Endometrial microvascular endothelial cells (primary cell): ENCODE measurements at regions not wholly inside any gene's neighbourhood (a gene's known extent, or its start where the extent isn't known, plus 50 kb on each side); places are given as distances from the start of the nearest gene placed in this dataset.
"Not testable (repeated sequence)": the region's sequence is repeated elsewhere in the genome, so short reads cannot be mapped to it uniquely, and the experiment has no call there.

Source experiments
- in situ Hi-C: cut with HindIII; loops from 2 replicates; pipeline ENCODE4 v1.10.0; 2017; ENCODE audit warnings: low sequenced_read_pairs, low pct_unique_long_range_greater_than_20kb; ENCODE audit errors: inconsistent ontology term

DNA sequence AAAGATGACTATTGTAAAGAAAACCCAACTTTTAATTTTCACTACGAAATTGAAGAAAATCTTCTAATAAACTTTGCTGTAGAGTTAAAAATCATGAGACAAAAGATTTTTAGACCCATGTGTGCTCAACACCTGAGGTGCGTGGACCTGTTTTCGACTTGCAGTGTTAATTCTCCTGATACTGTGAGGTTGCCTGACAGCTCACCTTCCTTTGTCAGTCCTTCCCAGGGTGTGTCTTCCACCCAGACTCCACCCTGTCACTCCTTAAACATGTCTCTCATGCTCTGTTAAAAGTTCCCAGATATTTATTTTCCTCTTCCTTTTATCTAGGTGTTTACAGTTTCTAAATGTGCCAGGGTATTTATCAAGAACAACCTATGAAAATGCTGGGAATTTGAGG, 151.3 kb upstream of the NT5E start:
- in situ Hi-C loops: no loop called here

DNA sequence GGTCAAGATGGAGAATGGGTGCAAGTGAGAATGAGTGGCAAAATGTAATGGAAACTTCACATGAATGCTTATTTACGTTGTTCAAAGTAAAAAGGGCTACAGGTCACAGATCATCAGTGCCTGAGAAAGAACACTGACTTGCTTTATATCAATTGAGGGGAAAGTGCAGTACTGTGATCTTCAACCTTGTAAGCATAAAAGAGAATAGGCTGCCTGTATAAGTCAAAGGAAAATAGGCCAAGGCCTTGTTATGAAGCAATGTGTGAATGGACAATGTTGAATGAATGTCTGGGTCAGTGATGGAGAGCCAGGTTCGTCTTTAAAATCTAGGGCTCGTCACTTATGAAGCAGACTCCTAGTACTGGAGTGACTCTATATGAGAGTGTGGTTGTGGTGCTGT, 158.6 kb upstream of the NT5E start:
- in situ Hi-C loops: no loop called here

DNA sequence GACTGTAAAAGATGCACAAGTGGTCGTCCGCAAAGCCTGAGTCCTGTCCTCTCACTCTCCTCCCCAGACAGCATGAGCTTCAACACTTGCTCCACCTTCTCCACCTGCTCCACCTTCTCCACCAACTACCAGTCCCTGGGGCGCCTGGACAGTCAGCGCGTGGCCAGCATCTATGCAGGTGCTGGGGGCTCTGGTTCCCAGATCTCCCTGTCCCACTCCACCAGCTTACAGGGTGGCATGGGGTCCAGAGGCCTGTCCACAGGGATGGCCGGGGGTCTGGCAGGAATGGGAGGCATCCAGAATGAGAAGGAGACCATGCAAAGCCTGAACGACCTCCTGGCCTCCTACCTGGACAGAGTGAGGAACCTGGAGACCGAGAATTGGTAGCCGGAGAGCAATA, 162.2 kb upstream of the NT5E start:
- in situ Hi-C loops: no loop called here

- in situ Hi-C loops: no loop called here
Measured at GRCh38 chr6:85287158-85287557, 162.7 kb upstream of the NT5E start.

- in situ Hi-C loops: not testable (repeated sequence)
Measured at GRCh38 chr6:85286507-85286906, 163.4 kb upstream of the NT5E start.

GRCh38 chr6:85285934-85286333, 163.9 kb upstream of the NT5E start:
- in situ Hi-C loops: no loop called here

DNA sequence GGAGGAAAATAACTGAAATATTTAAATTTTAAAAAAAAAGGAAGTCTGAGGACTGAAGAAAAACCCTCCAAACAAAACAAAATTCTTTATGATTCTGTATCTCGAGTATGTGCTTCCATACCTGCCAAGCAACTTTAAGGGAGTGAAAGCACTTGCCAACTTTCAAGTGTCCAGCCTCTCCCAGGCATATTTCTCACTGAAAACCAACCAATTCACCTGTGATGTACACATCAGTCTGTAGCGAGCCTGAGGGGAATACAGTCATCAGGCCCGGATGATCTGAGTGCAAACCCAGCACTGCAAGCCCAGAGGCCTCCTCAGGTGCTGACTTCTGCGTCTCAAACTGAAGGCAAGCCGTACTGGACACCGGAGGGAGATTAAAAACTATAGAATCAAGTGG, 164.8 kb upstream of the NT5E start:
- in situ Hi-C loops: no loop called here

- in situ Hi-C loops: no loop called here
Measured at GRCh38 chr6:85283436-85283835, 166.4 kb upstream of the NT5E start.

GRCh38 chr6:85278466-85279035, 171.3 kb upstream of the NT5E start:
- in situ Hi-C loops: no loop called here

DNA sequence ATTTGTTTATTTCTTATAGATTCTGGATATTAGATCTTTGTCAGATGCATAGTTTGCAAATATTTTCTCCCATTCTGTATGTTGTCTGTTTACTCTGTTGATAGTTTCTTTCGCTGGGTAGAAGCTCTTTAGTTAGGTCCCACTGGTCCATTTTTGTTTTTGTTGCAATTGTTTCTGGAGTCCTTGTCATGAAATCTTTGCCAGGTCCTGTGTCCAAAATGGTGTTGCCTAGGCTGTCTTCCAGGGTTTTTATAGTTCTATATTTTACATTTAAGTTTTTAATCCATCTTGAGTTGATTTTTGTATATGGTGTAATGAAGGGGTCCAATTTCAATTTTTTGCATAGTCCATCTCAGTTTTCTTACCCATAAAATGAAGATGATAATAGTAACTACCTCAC, 173.9 kb upstream of the NT5E start:
- in situ Hi-C loops: not testable (repeated sequence)

GRCh38 chr6:85275338-85275985, 174.4 kb upstream of the NT5E start:
- in situ Hi-C loops: no loop called here

DNA sequence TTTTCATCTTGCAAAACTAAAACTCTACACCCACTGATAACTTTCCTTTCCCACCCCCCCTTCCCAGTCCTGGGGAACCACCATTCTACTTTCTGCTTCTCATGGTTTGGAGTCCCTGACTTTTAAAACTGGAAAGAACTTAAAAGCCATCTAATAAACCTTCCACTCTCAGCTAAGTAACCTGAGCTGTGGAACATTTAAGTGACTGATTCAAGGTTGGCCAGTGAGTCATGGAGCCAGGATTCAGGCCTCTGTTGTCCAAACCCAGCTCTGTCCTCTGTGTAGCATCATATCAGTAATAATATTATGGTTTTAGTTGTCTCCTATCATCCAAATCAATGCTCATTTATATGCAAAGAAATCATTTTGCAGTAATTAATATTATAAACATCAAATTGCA, 176.0 kb upstream of the NT5E start:
- in situ Hi-C loops: no loop called here

DNA sequence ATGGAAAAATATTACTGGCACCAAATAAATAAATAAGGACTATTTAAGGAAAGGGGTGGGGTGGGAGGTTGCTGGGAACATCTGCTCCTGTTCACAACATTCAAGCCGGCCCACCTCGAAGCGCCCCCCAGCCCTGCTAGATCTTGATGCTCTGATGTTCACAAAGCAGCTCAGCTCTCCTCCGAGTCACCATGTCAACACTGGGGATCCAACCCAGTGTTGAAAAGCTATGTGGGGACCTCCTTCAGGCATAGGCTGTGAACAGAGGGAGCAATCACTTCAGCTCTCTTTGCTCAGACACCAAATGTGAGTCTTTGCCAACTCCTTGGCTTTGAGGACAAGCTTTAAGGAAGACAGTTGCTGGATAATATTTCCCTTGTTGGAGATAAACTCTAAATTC, 176.8 kb upstream of the NT5E start:
- in situ Hi-C loops: no loop called here

DNA sequence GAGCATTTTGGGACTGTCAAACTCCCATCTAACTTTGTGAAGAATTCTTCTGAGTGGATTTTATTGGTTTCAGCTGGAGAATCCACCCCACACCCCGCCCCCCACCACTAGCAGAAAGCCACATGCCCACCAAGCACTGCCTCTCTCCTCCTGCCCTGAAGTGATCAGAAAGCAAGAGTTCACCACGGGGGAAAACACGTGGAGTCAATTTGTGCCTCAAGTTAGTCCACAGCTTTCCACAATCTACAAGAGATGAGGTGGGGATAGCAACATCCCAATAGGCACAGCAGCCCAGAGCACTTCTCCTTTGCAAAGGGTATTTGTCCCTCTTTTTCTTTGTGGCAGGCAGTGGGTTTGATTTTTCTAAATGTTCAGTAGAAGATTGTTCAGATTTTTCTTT, 177.3 kb upstream of the NT5E start:
- in situ Hi-C loops: no loop called here

- in situ Hi-C loops: no loop called here
Measured at GRCh38 chr6:85262621-85263020, 187.3 kb upstream of the NT5E start.

GRCh38 chr6:85261271-85261670, 188.6 kb upstream of the NT5E start:
- in situ Hi-C loops: no loop called here

GRCh38 chr6:85255661-85256060, 194.2 kb upstream of the NT5E start:
- in situ Hi-C loops: no loop called here

GRCh38 chr6:85252552-85252951, 197.3 kb upstream of the NT5E start:
- in situ Hi-C loops: no loop called here

- in situ Hi-C loops: no loop called here
Measured at GRCh38 chr6:85252085-85252484, 197.8 kb upstream of the NT5E start.

DNA sequence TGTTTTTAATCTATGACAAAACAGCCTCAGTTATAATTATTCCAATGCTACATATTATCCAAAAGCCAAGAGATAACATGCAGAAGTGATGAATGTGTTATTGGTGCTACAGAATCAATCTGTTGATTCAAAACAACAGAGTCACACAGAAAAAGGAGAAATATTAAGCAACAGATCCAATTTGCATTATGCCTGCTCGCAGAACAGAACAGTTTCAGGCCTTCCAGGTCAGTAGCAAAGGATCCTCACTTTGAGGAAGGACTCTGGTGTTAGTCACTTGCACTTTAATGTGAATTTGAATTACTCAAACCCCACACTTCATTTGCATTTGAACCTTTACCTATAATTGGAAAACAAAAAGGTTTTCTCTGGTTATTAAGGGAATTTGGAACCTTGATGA, 198.6 kb upstream of the NT5E start:
- in situ Hi-C loops: no loop called here

GRCh38 chr6:85250586-85251220, 199.2 kb upstream of the NT5E start:
- in situ Hi-C loops: no loop called here
